Stomach (tissue), 4 donors: ENCODE measurements at regions not wholly inside any gene's neighbourhood (a gene's known extent, or its start where the extent isn't known, plus 50 kb on each side); places are given as distances from the start of the nearest gene placed in this dataset.
"Not testable (repeated sequence)": the region's sequence is repeated elsewhere in the genome, so short reads cannot be mapped to it uniquely, and the experiment has no call there.

ENCODE experiments used
- EP300 ChIP-seq: sonication (generic); formaldehyde crosslinking; IDR thresholded peaks from one replicate; pipeline ENCODE4 v1.6.1; 2017; ENCODE audit warnings: antibody characterized with exemption
- POLR2A ChIP-seq, 4 donors: fragments of 450-650 bp; IDR thresholded peaks; one replicate each; pipeline ENCODE4 v1.6.1; 2016; ENCODE audit warnings: antibody characterized with exemption in 4 of 4, control low read depth in 2 of 4, mild to moderate bottlenecking in 1 of 4, moderate library complexity in 1 of 4

- TF ChIP-seq EP300; POLR2A (IDR thresholded peaks at IDR 0.05): not testable (repeated sequence)
Observed at GRCh38 chr2:234693191-234693590, 196.3 kb upstream of the ARL4C start.
